Astrocyte (in vitro differentiated cells and primary cell): ENCODE measurements at regions not wholly inside any gene's neighbourhood (a gene's known extent, or its start where the extent isn't known, plus 50 kb on each side); places are given as distances from the start of the nearest gene placed in this dataset.

Experiments
- DNase-seq: peaks from one replicate; pipeline ENCODE4 v3.0.0-alpha.2; 2010; ENCODE audit warnings: low read depth
- FAIRE-seq: peaks from 2 replicates; lab custom pipeline; 2011; peaks lifted over from hg19 to GRCh38; lab: Jason Lieb, UNC
- H2AFZ ChIP-seq: 2 replicates; pipeline ENCODE4 v1.6.0; 2012; ENCODE audit warnings: low read depth, low read length, inconsistent platforms
- H3K27ac ChIP-seq: 2 replicates; pipeline ENCODE4 v1.5.1; 2011; ENCODE audit warnings: low read depth, low read length, inconsistent platforms
- H3K27me3 ChIP-seq: 2 replicates; pipeline ENCODE4 v1.6.0; 2011; ENCODE audit warnings: low read length, inconsistent platforms; ENCODE audit not compliant: insufficient read depth
- H3K36me3 ChIP-seq: 2 replicates; pipeline ENCODE4 v1.5.1; 2011; ENCODE audit warnings: low read length, inconsistent platforms; ENCODE audit not compliant: insufficient read depth
- H3K4me1 ChIP-seq: 2 replicates; pipeline ENCODE4 v1.5.1; 2011; ENCODE audit warnings: low read length, inconsistent platforms; ENCODE audit not compliant: insufficient read depth
- H3K4me2 ChIP-seq: 2 replicates; pipeline ENCODE4 v1.6.0; 2012; ENCODE audit warnings: low read length, inconsistent platforms
- H3K4me3 ChIP-seq: 2 replicates; pipeline ENCODE4 v1.5.1; 2011; ENCODE audit warnings: low read depth, mild to moderate bottlenecking, low read length, inconsistent platforms; ENCODE audit not compliant: insufficient read depth
- H3K79me2 ChIP-seq: 2 replicates; pipeline ENCODE4 v1.6.0; 2012; ENCODE audit warnings: mild to moderate bottlenecking, low read length, inconsistent platforms; ENCODE audit not compliant: insufficient read depth
- H3K9ac ChIP-seq: 2 replicates; pipeline ENCODE4 v1.6.0; 2012; ENCODE audit warnings: mild to moderate bottlenecking, low read length, inconsistent platforms
- H3K9me3 ChIP-seq: 2 replicates; pipeline ENCODE4 v1.5.1; 2012; ENCODE audit warnings: low read depth, mild to moderate bottlenecking, low read length, inconsistent platforms; ENCODE audit not compliant: insufficient read depth
- H4K20me1 ChIP-seq: 2 replicates; pipeline ENCODE4 v1.6.0; 2012; ENCODE audit warnings: low read length, inconsistent platforms; ENCODE audit not compliant: insufficient read depth
- H3K27ac Mint-ChIP-seq: one replicate; pipeline ENCODE4 v1.8.0; 2021; ENCODE audit warnings: mild to moderate bottlenecking, mixed read lengths; ENCODE audit not compliant: unreplicated experiment
- H3K27me3 Mint-ChIP-seq: one replicate; pipeline ENCODE4 v1.8.0; 2021; ENCODE audit warnings: low read depth, mixed read lengths; ENCODE audit not compliant: unreplicated experiment
- H3K36me3 Mint-ChIP-seq: one replicate; pipeline ENCODE4 v1.8.0; 2021; ENCODE audit warnings: low read depth, mixed read lengths; ENCODE audit not compliant: unreplicated experiment
- H3K4me1 Mint-ChIP-seq: one replicate; pipeline ENCODE4 v1.8.0; 2021; ENCODE audit warnings: low read depth, mixed read lengths; ENCODE audit not compliant: unreplicated experiment
- H3K4me3 Mint-ChIP-seq: one replicate; pipeline ENCODE4 v1.8.0; 2021; ENCODE audit warnings: mild to moderate bottlenecking, moderate library complexity, mixed read lengths; ENCODE audit not compliant: unreplicated experiment
- H3K9me3 Mint-ChIP-seq: one replicate; pipeline ENCODE4 v1.8.0; 2021; ENCODE audit warnings: mild to moderate bottlenecking, mixed read lengths; ENCODE audit not compliant: unreplicated experiment
- EZH2 ChIP-seq: IDR thresholded peaks from 2 replicates; pipeline ENCODE4 v1.6.1; 2012; ENCODE audit warnings: mild to moderate bottlenecking, low read length, inconsistent platforms; ENCODE audit not compliant: insufficient read depth
- TF ChIP-seq, protein P1 (sequence below): IDR thresholded peaks from 2 replicates; pipeline ENCODE4 v1.5.1; 2011; ENCODE audit warnings: low read depth, mild to moderate bottlenecking, inconsistent platforms, low read length, moderate library complexity; ENCODE audit not compliant: insufficient read depth

- Histone ChIP-seq H3K4me3 (no peak overlapping the region), H3K36me3 (no peaks in the 10 kb centered on the region), H3K4me1 (no peaks in the 10 kb centered on the region), H3K27me3 (no peaks in the 10 kb centered on the region), H4K20me1 (no peaks in the 10 kb centered on the region), H3K27ac (no peak overlapping the region), H3K4me2 (no peak overlapping the region), H3K79me2 (no peaks in the 10 kb centered on the region), H3K9me3 (no peaks in the 10 kb centered on the region), H2AFZ (no peak overlapping the region), H3K9ac (no peak overlapping the region)
- Mint-ChIP-seq H3K27me3 (no peaks in the 10 kb centered on the region), H3K9me3 (no peaks in the 10 kb centered on the region), H3K36me3 (no peaks in the 10 kb centered on the region), H3K4me3 (no peak overlapping the region), H3K4me1 (no peaks in the 10 kb centered on the region), H3K27ac (no peak overlapping the region)
- FAIRE-seq (no peak), DNase-seq (no peak)
- TF ChIP-seq, protein P1, sequence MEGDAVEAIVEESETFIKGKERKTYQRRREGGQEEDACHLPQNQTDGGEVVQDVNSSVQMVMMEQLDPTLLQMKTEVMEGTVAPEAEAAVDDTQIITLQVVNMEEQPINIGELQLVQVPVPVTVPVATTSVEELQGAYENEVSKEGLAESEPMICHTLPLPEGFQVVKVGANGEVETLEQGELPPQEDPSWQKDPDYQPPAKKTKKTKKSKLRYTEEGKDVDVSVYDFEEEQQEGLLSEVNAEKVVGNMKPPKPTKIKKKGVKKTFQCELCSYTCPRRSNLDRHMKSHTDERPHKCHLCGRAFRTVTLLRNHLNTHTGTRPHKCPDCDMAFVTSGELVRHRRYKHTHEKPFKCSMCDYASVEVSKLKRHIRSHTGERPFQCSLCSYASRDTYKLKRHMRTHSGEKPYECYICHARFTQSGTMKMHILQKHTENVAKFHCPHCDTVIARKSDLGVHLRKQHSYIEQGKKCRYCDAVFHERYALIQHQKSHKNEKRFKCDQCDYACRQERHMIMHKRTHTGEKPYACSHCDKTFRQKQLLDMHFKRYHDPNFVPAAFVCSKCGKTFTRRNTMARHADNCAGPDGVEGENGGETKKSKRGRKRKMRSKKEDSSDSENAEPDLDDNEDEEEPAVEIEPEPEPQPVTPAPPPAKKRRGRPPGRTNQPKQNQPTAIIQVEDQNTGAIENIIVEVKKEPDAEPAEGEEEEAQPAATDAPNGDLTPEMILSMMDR, result no peak
- TF ChIP-seq EZH2, result no peak
Observed at GRCh38 chr13:53520132-53520531, 491.5 kb downstream of the OLFM4 start.

GRCh38 chr13:53522034-53522433, 493.4 kb downstream of the OLFM4 start:
- Histone ChIP-seq H3K4me2 (no peak overlapping the region), H3K27ac (no peak overlapping the region), H3K36me3 (no peaks in the 10 kb centered on the region), H2AFZ (no peak overlapping the region), H3K4me1 (no peaks in the 10 kb centered on the region), H3K9ac (no peak overlapping the region), H3K79me2 (no peaks in the 10 kb centered on the region), H3K4me3 (no peak overlapping the region), H3K27me3 (no peaks in the 10 kb centered on the region), H3K9me3 (no peaks in the 10 kb centered on the region), H4K20me1 (no peaks in the 10 kb centered on the region)
- Mint-ChIP-seq H3K4me1 (no peaks in the 10 kb centered on the region), H3K27me3 (no peaks in the 10 kb centered on the region), H3K4me3 (no peak overlapping the region), H3K27ac (no peak overlapping the region), H3K9me3 (no peaks in the 10 kb centered on the region), H3K36me3 (no peaks in the 10 kb centered on the region)
- TF ChIP-seq EZH2, result no peak
- TF ChIP-seq, protein P1, result no peak
- DNase-seq, result no peak
- FAIRE-seq, result no peak

DNA sequence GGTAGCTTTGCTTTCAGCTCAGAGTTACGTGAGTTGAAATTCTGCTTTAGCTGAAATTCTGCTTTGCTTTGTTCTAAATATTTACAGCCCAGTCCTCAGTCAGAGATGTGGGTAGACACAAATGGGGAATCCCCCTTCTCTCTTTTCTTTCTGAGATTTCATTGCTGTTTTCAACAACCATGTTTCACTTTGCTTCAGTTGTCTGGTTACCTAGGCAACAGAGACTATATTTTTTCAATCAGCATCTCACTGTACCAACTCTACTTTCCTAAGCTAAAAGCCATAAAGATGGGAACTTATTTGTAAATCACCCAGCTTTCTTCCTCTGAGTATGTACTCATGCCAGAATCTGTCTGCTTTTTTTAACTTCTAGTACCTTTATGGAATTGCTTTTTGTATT, 509.0 kb downstream of the OLFM4 start:
- Histone ChIP-seq H2AFZ (no peak overlapping the region), H3K4me3 (no peak overlapping the region), H3K27me3 (no peaks in the 10 kb centered on the region), H3K9me3 (no peaks in the 10 kb centered on the region), H4K20me1 (no peaks in the 10 kb centered on the region), H3K4me2 (no peak overlapping the region), H3K27ac (no peak overlapping the region), H3K9ac (no peak overlapping the region), H3K79me2 (no peaks in the 10 kb centered on the region), H3K4me1 (no peaks in the 10 kb centered on the region), H3K36me3 (no peaks in the 10 kb centered on the region)
- no peak overlapping the region for H3K4me3 Mint-ChIP-seq
- H3K27ac Mint-ChIP-seq, result no peak overlapping the region
- no peaks in the 10 kb centered on the region for H3K9me3 Mint-ChIP-seq
- FAIRE-seq (no peak), DNase-seq (no peak)
- H3K27me3 Mint-ChIP-seq, result peaks cover 2% of the 10 kb centered on the region
- no peaks in the 10 kb centered on the region for H3K36me3 Mint-ChIP-seq
- no peaks in the 10 kb centered on the region for H3K4me1 Mint-ChIP-seq
- TF ChIP-seq, protein P1, result no peak
- TF ChIP-seq EZH2, result no peak
